H1 (cell line): ENCODE measurements at regions not wholly inside any gene's neighbourhood (a gene's known extent, or its start where the extent isn't known, plus 50 kb on each side); places are given as distances from the start of the nearest gene placed in this dataset.

Experiments used
- CTCF ChIA-PET: fragments of 300-600 bp; sonication (Branson Sonifier 250); formaldehyde crosslinking; loops from one replicate; lab custom pipeline; 2021; ENCODE audit not compliant: partially characterized antibody; lab: Charles Lee
- POLR2A ChIA-PET: fragments of 300-600 bp; sonication (Branson Sonifier 250); formaldehyde crosslinking; loops from one replicate; lab custom pipeline; 2021; ENCODE audit warnings: inconsistent platforms; ENCODE audit not compliant: partially characterized antibody; lab: Charles Lee
- DNase-seq, 2 experiments: peaks; one replicate each; pipeline versions ENCODE4 v3.0.0 to v3.0.0-alpha.2; 2010 to 2022; ENCODE audit warnings: low spot score in 2 of 2, low read depth in 1 of 2, mixed read lengths in 1 of 2
- FAIRE-seq: peaks from 2 replicates; lab custom pipeline; 2011; peaks lifted over from hg19 to GRCh38; lab: Jason Lieb, UNC
- H2AFZ ChIP-seq: 2 replicates; pipeline ENCODE4 v1.8.1; 2012; ENCODE audit warnings: low read length, inconsistent platforms
- H2AK5ac ChIP-seq: 2 replicates; pipeline ENCODE4 v1.6.1; 2013; ENCODE audit warnings: low read depth, low read length
- H2BK120ac ChIP-seq: replicated peaks from 2 replicates; pipeline ENCODE3; 2013; ENCODE audit warnings: low read depth, low read length, inconsistent platforms
- H2BK12ac ChIP-seq: 2 replicates; pipeline ENCODE4 v1.6.1; 2013; ENCODE audit warnings: low read depth, low read length
- H2BK15ac ChIP-seq: 2 replicates; pipeline ENCODE4 v1.6.1; 2013; ENCODE audit warnings: low read length
- H2BK20ac ChIP-seq: 2 replicates; pipeline ENCODE4 v1.6.1; 2013; ENCODE audit warnings: low read length
- H2BK5ac ChIP-seq: 2 replicates; pipeline ENCODE4 v1.6.1; 2013; ENCODE audit warnings: low read depth, low read length
- H3K14ac ChIP-seq: 2 replicates; pipeline ENCODE4 v1.6.1; 2013; ENCODE audit warnings: inconsistent platforms; ENCODE audit not compliant: insufficient read length
- H3K18ac ChIP-seq: 2 replicates; pipeline ENCODE4 v1.6.1; 2013; ENCODE audit warnings: low read length; ENCODE audit errors: extremely low read depth
- H3K23ac ChIP-seq: 2 replicates; pipeline ENCODE4 v1.6.1; 2013; ENCODE audit warnings: inconsistent platforms; ENCODE audit not compliant: insufficient read length
- H3K23me2 ChIP-seq: 2 replicates; pipeline ENCODE4 v1.6.1; 2013; ENCODE audit warnings: low read depth, low read length
- H3K27ac ChIP-seq: 2 replicates; pipeline ENCODE4 v1.6.1; 2011; ENCODE audit warnings: low read depth, low read length, inconsistent platforms
- H3K27me3 ChIP-seq, 4 experiments: replicated peaks in 1 of 4; 1 replicate in 1 of 4; 2 replicates in 3 of 4; pipeline versions ENCODE4 v1.6.1 to v1.8.1; 2011 to 2013; ENCODE audit warnings: low read length in 3 of 4, mild to moderate bottlenecking in 3 of 4, inconsistent platforms in 2 of 4, mixed read lengths in 2 of 4, moderate library complexity in 1 of 4; ENCODE audit not compliant: control insufficient read depth in 3 of 4, insufficient read depth in 3 of 4; ENCODE audit errors: extremely low read depth in 1 of 4
- H3K36me3 ChIP-seq, 4 experiments: 2 replicates each; pipeline versions ENCODE4 v1.6.1 to v1.8.1; 2011 to 2013; ENCODE audit warnings: mild to moderate bottlenecking in 4 of 4, low read length in 3 of 4, moderate library complexity in 2 of 4, control low read depth in 1 of 4, inconsistent platforms in 1 of 4; ENCODE audit not compliant: insufficient read depth in 4 of 4, control insufficient read depth in 2 of 4
- H3K4ac ChIP-seq: replicated peaks from 2 replicates; pipeline ENCODE3; 2013; ENCODE audit warnings: low read length, low read depth, mixed read lengths, inconsistent platforms; ENCODE audit not compliant: insufficient read length
- H3K4me1 ChIP-seq, 4 experiments: replicated peaks in 1 of 4; 1 replicate in 1 of 4; 2 replicates in 3 of 4; pipeline versions ENCODE4 v1.6.1 to v1.8.1; 2011 to 2013; ENCODE audit warnings: low read length in 3 of 4, inconsistent platforms in 2 of 4, mixed read lengths in 1 of 4; ENCODE audit not compliant: insufficient read depth in 4 of 4, control insufficient read depth in 3 of 4
- H3K4me2 ChIP-seq, 2 experiments: 2 replicates each; pipeline versions ENCODE4 v1.6.1 to v1.8.1; 2011 to 2013; ENCODE audit warnings: low read depth in 2 of 2, low read length in 2 of 2, control low read depth in 1 of 2, inconsistent platforms in 1 of 2, mild to moderate bottlenecking in 1 of 2; ENCODE audit not compliant: insufficient read depth in 1 of 2
- H3K4me3 ChIP-seq, 4 experiments: fragments of 200-600, 300-600 bp in 1 of 4; sonication (generic), shearing (Covaris generic), sonication (Bioruptor Twin) in 1 of 4; 2 replicates each; pipeline versions ENCODE4 v1.5.1 to v1.8.1; 2011 to 2016; ENCODE audit warnings: low read length in 4 of 4, low read depth in 3 of 4, control low read depth in 2 of 4, inconsistent platforms in 2 of 4, mild to moderate bottlenecking in 2 of 4, mixed read lengths in 1 of 4, moderate library complexity in 1 of 4; ENCODE audit not compliant: insufficient read depth in 2 of 4; ENCODE audit errors: extremely low read depth in 1 of 4
- H3K56ac ChIP-seq: replicated peaks from 2 replicates; pipeline ENCODE3; 2013; ENCODE audit warnings: low read depth, mild to moderate bottlenecking, mixed read lengths, low read length, inconsistent platforms; ENCODE audit not compliant: insufficient read length
- H3K79me1 ChIP-seq: 2 replicates; pipeline ENCODE4 v1.6.1; 2013; ENCODE audit warnings: low read depth, low read length, control low read depth
- H3K79me2 ChIP-seq, 2 experiments: 2 replicates each; pipeline versions ENCODE4 v1.6.1 to v1.8.1; 2012 to 2013; ENCODE audit warnings: low read length in 2 of 2, mild to moderate bottlenecking in 2 of 2, inconsistent platforms in 1 of 2; ENCODE audit not compliant: insufficient read depth in 2 of 2, control insufficient read depth in 1 of 2
- H3K9ac ChIP-seq, 4 experiments: replicated peaks in 1 of 4; 1 replicate in 1 of 4; 2 replicates in 3 of 4; pipeline versions ENCODE4 v1.6.1 to v1.8.1; 2011 to 2013; ENCODE audit warnings: low read depth in 3 of 4, low read length in 3 of 4, control low read depth in 2 of 4, mild to moderate bottlenecking in 2 of 4, moderate library complexity in 2 of 4, inconsistent platforms in 1 of 4; ENCODE audit errors: extremely low read depth in 1 of 4
- H3K9me3 ChIP-seq, 2 experiments: 2 replicates each; pipeline versions ENCODE4 v1.6.1 to v1.8.1; 2012 to 2013; ENCODE audit warnings: mild to moderate bottlenecking in 2 of 2, moderate library complexity in 2 of 2, control low read depth in 1 of 2, inconsistent platforms in 1 of 2, low read depth in 1 of 2, low read length in 1 of 2, mixed read lengths in 1 of 2; ENCODE audit not compliant: insufficient read depth in 2 of 2
- H4K20me1 ChIP-seq, 2 experiments: replicated peaks in 1 of 2; 2 replicates each; pipeline versions ENCODE3 to v1.8.1; 2011 to 2013; ENCODE audit warnings: inconsistent platforms in 2 of 2, low read length in 2 of 2, mild to moderate bottlenecking in 1 of 2; ENCODE audit not compliant: insufficient read depth in 2 of 2, control insufficient read depth in 1 of 2
- H4K5ac ChIP-seq: 2 replicates; pipeline ENCODE4 v1.6.1; 2013; ENCODE audit warnings: low read length, low read depth, mixed read lengths, inconsistent platforms; ENCODE audit not compliant: insufficient read length
- H4K8ac ChIP-seq: 2 replicates; pipeline ENCODE4 v1.8.0; 2013; ENCODE audit warnings: mild to moderate bottlenecking, moderate library complexity, low read length, inconsistent platforms; ENCODE audit not compliant: insufficient read depth; ENCODE audit errors: extremely low read depth
- H4K91ac ChIP-seq: replicated peaks from 2 replicates; pipeline ENCODE3; 2013; ENCODE audit warnings: low read length, mixed read lengths, inconsistent platforms; ENCODE audit not compliant: insufficient read length
- ASH2L ChIP-seq: fragments of 200-600, 300-600 bp; sonication (generic); IDR thresholded peaks from one replicate; pipeline ENCODE4 v1.7.1; 2017; ENCODE audit warnings: low read length
- CEBPB ChIP-seq: IDR thresholded peaks from 2 replicates; pipeline ENCODE4 v1.6.1; 2012; ENCODE audit warnings: low read depth, low read length
- JUN ChIP-seq: IDR thresholded peaks from 2 replicates; pipeline ENCODE4 v1.6.1; 2011; ENCODE audit warnings: low read depth, mild to moderate bottlenecking, improper control_type of control experiment, low read length
- SAP30 ChIP-seq: fragments of 300-600 bp; sonication (generic); IDR thresholded peaks from 2 replicates; pipeline ENCODE4 v1.7.1; 2012; ENCODE audit warnings: low read length, moderate library complexity, mild to moderate bottlenecking, inconsistent platforms; ENCODE audit not compliant: insufficient read depth, insufficient replicate concordance
- WGBS, 2 experiments: shearing (Covaris generic) in 1 of 2; methylation state at CpG; one replicate each; pipeline versions ENCODE4 v1.1.6 to v1.1.7; 2013 to 2015; ENCODE audit warnings: low lambda C conversion rate in 2 of 2, mixed read lengths in 2 of 2, inconsistent platforms in 1 of 2, low coverage in 1 of 2, missing lambda C conversion rate in 1 of 2; ENCODE audit not compliant: insufficient replicate concordance in 2 of 2, insufficient coverage in 1 of 2, insufficient read length in 1 of 2; ENCODE audit errors: extremely low coverage in 1 of 2, missing lambda C conversion rate in 1 of 2; 5-methylcytosine and 5-hydroxymethylcytosine counted together

DNA sequence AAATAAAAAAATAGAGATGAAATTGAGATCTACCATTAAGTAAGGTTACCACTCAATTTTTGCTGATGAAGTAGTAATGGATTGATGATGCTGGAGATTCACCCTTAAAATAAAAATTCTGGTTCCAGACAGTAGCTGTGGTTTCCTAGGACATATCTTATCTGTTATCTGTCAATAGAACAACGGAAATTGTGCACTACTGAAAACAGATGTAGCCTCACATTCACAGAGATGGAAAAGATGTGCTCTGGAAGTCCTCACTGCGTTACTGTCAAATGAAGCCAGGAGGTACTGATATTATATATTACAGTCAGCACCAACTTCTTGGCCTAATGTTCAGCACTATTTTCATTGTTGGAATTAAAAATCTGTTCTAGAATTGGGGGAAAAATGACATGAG, 154.0 kb downstream of the SLC24A2 start:
- no peak overlapping the region for H3K56ac ChIP-seq
- no peak overlapping the region for H3K14ac ChIP-seq
- no peak overlapping the region for H4K91ac ChIP-seq
- no peaks in the 10 kb centered on the region for H3K79me2 ChIP-seq
- no peak overlapping the region for H4K5ac ChIP-seq
- no peak overlapping the region for H3K27ac ChIP-seq
- H3K4me3 ChIP-seq: no peak overlapping the region
- no peak overlapping the region for H4K8ac ChIP-seq
- no peak overlapping the region for H3K18ac ChIP-seq
- 96% methylated on average over 2 of the region's 2 CpGs; no CpG with 5 or more reads in 1 of the 2 experiments for WGBS, 2 experiments
- H3K4me1 ChIP-seq: peaks cover 0 to 3% (median 0%) of the 10 kb centered on the region in 4 experiments; a peak in 1 of 7 replicates
- no peaks in the 10 kb centered on the region for H3K23me2 ChIP-seq
- no peak overlapping the region for H2BK120ac ChIP-seq
- H2AFZ ChIP-seq: no peak overlapping the region
- DNase-seq (no peak), FAIRE-seq (no peak)
- H3K36me3 ChIP-seq: no peaks in the 10 kb centered on the region
- H2AK5ac ChIP-seq: no peak overlapping the region
- H3K27me3 ChIP-seq: no peaks in the 10 kb centered on the region
- H4K20me1 ChIP-seq: no peaks in the 10 kb centered on the region
- no peaks in the 10 kb centered on the region for H3K9me3 ChIP-seq
- H2BK20ac ChIP-seq: no peak overlapping the region
- H2BK5ac ChIP-seq: no peak overlapping the region
- no peak overlapping the region for H3K9ac ChIP-seq
- POLR2A ChIA-PET: no interaction called here
- H2BK12ac ChIP-seq: no peak overlapping the region
- H2BK15ac ChIP-seq: no peak overlapping the region
- no peaks in the 10 kb centered on the region for H3K79me1 ChIP-seq
- CTCF ChIA-PET: interaction anchor here (1.1 to 1.6 kb wide), 4 partner anchors 25 to 164 kb away, joined by 3 to 4 read pairs (median 3); no protein-coding TSS in a partner anchor
- no peak overlapping the region for H3K4me2 ChIP-seq
- H3K4ac ChIP-seq: no peak overlapping the region
- TF ChIP-seq CEBPB: no peak
- TF ChIP-seq SAP30: no peak
- no peak for TF ChIP-seq JUN
- no peak for TF ChIP-seq ASH2L
- H3K23ac ChIP-seq: no peak overlapping the region
